PC-9 (cell line): ENCODE measurements at regions not wholly inside any gene's neighbourhood (a gene's known extent, or its start where the extent isn't known, plus 50 kb on each side); places are given as distances from the start of the nearest gene placed in this dataset.

ENCODE experiments used
- BruUV-seq: library from RNA; stranded (reverse); fragments of 400-500 nt; replicated peaks from 2 replicates; lab custom pipeline; 2021; lab: Mats Ljungman, UMichigan
- CTCF ChIA-PET: fragments of 300-600 bp; sonication (Branson Sonifier 250); formaldehyde crosslinking; loops from one replicate; lab custom pipeline; 2022; ENCODE audit warnings: antibody characterized with exemption; lab: Charles Lee
- POLR2A ChIA-PET: fragments of 300-600 bp; sonication (Branson Sonifier 250); formaldehyde crosslinking; loops from one replicate; lab custom pipeline; 2022; ENCODE audit warnings: antibody characterized with exemption; ENCODE audit not compliant: unreplicated experiment; lab: Charles Lee
- DNase-seq, 2 experiments: peaks; one replicate each; pipeline versions ENCODE4 v3.0.0 to v3.0.0-alpha.2; 2015 to 2022; ENCODE audit warnings: mixed read lengths in 1 of 2
- H2AFZ ChIP-seq: fragments of 200-600 bp; sonication (generic); 2 replicates; pipeline ENCODE4 v1.8.1; 2017; ENCODE audit warnings: antibody characterized with exemption
- H3F3A ChIP-seq: fragments of 200-600 bp; sonication (generic); 2 replicates; pipeline ENCODE4 v1.8.1; 2017; ENCODE audit warnings: antibody characterized with exemption, mild to moderate bottlenecking, low read depth; ENCODE audit not compliant: insufficient read depth
- H3K27ac ChIP-seq: fragments of 200-600 bp; sonication (generic); 2 replicates; pipeline ENCODE4 v1.6.1; 2016; ENCODE audit warnings: mixed run types
- H3K27me3 ChIP-seq: fragments of 200-600 bp; sonication (generic); 2 replicates; pipeline ENCODE4 v1.6.1; 2016; ENCODE audit warnings: low read depth, mixed run types; ENCODE audit not compliant: insufficient read depth
- H3K36me3 ChIP-seq: fragments of 200-600 bp; sonication (generic); 2 replicates; pipeline ENCODE4 v1.6.1; 2016; ENCODE audit warnings: low read depth, mixed run types
- H3K4me1 ChIP-seq: fragments of 200-600 bp; sonication (generic); replicated peaks from 2 replicates; pipeline ENCODE4 v1.6.1; 2016; ENCODE audit warnings: mixed run types; ENCODE audit not compliant: insufficient read depth
- H3K4me2 ChIP-seq: fragments of 200-600 bp; sonication (generic); 2 replicates; pipeline ENCODE4 v1.6.1; 2017; ENCODE audit warnings: mixed run types
- H3K4me3 ChIP-seq: fragments of 200-600 bp; sonication (generic); 2 replicates; pipeline ENCODE4 v1.6.1; 2016; ENCODE audit warnings: mixed run types
- H3K79me2 ChIP-seq: fragments of 200-600 bp; sonication (generic); 2 replicates; pipeline ENCODE4 v1.6.1; 2017; ENCODE audit warnings: low read depth, mixed run types
- H3K9me2 ChIP-seq: fragments of 200-600 bp; sonication (generic); 2 replicates; pipeline ENCODE4 v1.8.1; 2017; ENCODE audit warnings: mild to moderate bottlenecking; ENCODE audit not compliant: insufficient read depth
- H3K9me3 ChIP-seq: fragments of 200-600 bp; sonication (generic); 2 replicates; pipeline ENCODE4 v1.8.1; 2016; ENCODE audit warnings: low read depth; ENCODE audit not compliant: insufficient read depth
- H4K20me1 ChIP-seq: fragments of 200-600 bp; sonication (generic); 2 replicates; pipeline ENCODE4 v1.8.1; 2017; ENCODE audit not compliant: insufficient read depth
- CTCF ChIP-seq: fragments of 200-600 bp; sonication (generic); conservative IDR thresholded peaks from 2 replicates; pipeline ENCODE4 v1.6.1; 2017; ENCODE audit warnings: mixed run types, antibody characterized with exemption, mild to moderate bottlenecking, moderate library complexity
- EZH2 ChIP-seq: fragments of 200-600 bp; sonication (generic); IDR thresholded peaks from 2 replicates; pipeline ENCODE4 v1.8.0; 2017; ENCODE audit warnings: antibody characterized with exemption, low read depth
- intact Hi-C: fragments of 100-400 bp; cut with micrococcal nuclease; formaldehyde crosslinking; loops from one replicate; pipeline ENCODE4 v1.10.0; 2022; ENCODE audit not compliant: unreplicated experiment

GRCh38 chr3:141434255-141434654 is 52.6 kb upstream of the RASA2 start:
- Histone ChIP-seq H2AFZ (no peak overlapping the region), H3K27me3 (no peaks in the 10 kb centered on the region), H3K4me2 (no peak overlapping the region), H4K20me1 (no peaks in the 10 kb centered on the region), H3K79me2 (no peaks in the 10 kb centered on the region), H3K36me3 (no peaks in the 10 kb centered on the region), H3K4me1 (no peaks in the 10 kb centered on the region), H3K9me2 (no peaks in the 10 kb centered on the region), H3K9me3 (no peaks in the 10 kb centered on the region), H3K27ac (no peak overlapping the region), H3K4me3 (no peak overlapping the region), H3F3A (no peaks in the 10 kb centered on the region)
- intact Hi-C loops: no loop called here
- no peak for DNase-seq
- BruUV-seq: no TSS peak
- POLR2A ChIA-PET: no interaction called here
- CTCF ChIA-PET: no interaction called here
- TF ChIP-seq CTCF (no peak), EZH2 (no peak)

GRCh38 chr3:141436180-141436579 is 50.6 kb upstream of the RASA2 start:
- intact Hi-C loops: no loop called here
- Histone ChIP-seq H4K20me1 (no peaks in the 10 kb centered on the region), H3K9me2 (no peaks in the 10 kb centered on the region), H3K4me3 (no peak overlapping the region), H3K36me3 (no peaks in the 10 kb centered on the region), H3F3A (no peaks in the 10 kb centered on the region), H3K27ac (no peak overlapping the region), H3K79me2 (no peaks in the 10 kb centered on the region), H3K4me1 (0 out of 2 replicates have a peak, but pooled peaks cover 2% of the 10 kb centered on the region), H3K9me3 (no peaks in the 10 kb centered on the region), H2AFZ (no peak overlapping the region), H3K4me2 (no peak overlapping the region), H3K27me3 (no peaks in the 10 kb centered on the region)
- TF ChIP-seq EZH2 (no peak), CTCF (no peak)
- ChIA-PET CTCF (interaction anchor here (0.6 to 1.0 kb wide), 2 partner anchors 19 to 50 kb away, joined by 3 read pairs; no protein-coding TSS in a partner anchor), POLR2A (no interaction called here)
- BruUV-seq: no TSS peak
- DNase-seq: no peak
